ENCODE measurements at regions not wholly inside any gene's neighbourhood (a gene's known extent, or its start where the extent isn't known, plus 50 kb on each side); places are given as distances from the start of the nearest gene placed in this dataset.
A peak's percentile ranks its signal among the peaks of the same experiment; 100 is the strongest.

- H3K4me1 ChIP-seq (ENCODE audit: insufficient read depth): no peaks in the 10 kb centered on the region
- H3K4me3 ChIP-seq (ENCODE audit: low read depth, low read length): no peak overlapping the region
- no peak for DNase-seq (ENCODE audit: extremely low spot score)
- no peak overlapping the region for H3K27ac ChIP-seq (ENCODE audit: low read depth)
- 85% methylated on average over 5 of the region's 5 CpGs for WGBS
- no peaks in the 10 kb centered on the region for H3K36me3 ChIP-seq (ENCODE audit: insufficient read depth)
Observed at GRCh38 chr1:224512600-224513151, 78.1 kb upstream of the WDR26 start.

DNA sequence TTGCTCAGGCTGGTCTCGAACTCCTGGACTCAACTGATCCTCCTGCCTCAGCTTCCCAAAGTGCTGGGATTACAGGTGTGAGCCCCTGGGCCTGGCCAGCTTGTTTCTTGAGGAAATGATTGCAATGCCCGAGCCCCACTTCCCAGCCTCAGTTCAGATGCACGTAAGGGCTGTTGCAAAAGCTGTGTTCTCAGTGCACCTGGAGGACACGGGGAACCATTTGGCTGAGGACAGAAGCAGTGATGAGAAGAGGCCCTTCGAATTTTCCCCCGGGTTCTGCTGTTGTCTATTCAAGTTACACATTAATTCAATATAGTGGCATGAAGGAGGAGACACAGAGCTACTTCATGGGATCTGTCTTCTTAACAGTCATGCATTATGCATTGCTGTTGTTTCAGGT, 78.8 kb upstream of the WDR26 start:
- Histone ChIP-seq H3K4me3 (ENCODE audit: low read depth, low read length) (no peak overlapping the region), H3K27ac (ENCODE audit: low read depth) (no peak overlapping the region), H3K4me1 (ENCODE audit: insufficient read depth) (no peaks in the 10 kb centered on the region), H3K36me3 (ENCODE audit: insufficient read depth) (no peaks in the 10 kb centered on the region)
- 74% methylated on average over 6 of the region's 6 CpGs for WGBS
- no peak for DNase-seq (ENCODE audit: extremely low spot score)

GRCh38 chr1:224513787-224514209, 79.2 kb upstream of the WDR26 start:
- Histone ChIP-seq H3K4me3 (ENCODE audit: low read depth, low read length) (no peak overlapping the region), H3K4me1 (ENCODE audit: insufficient read depth) (no peaks in the 10 kb centered on the region), H3K27ac (ENCODE audit: low read depth) (no peak overlapping the region), H3K36me3 (ENCODE audit: insufficient read depth) (no peaks in the 10 kb centered on the region)
- DNase-seq (ENCODE audit: extremely low spot score): peak; percentile 40
- 6% methylated on average over 11 of the region's 11 CpGs for WGBS

DNA sequence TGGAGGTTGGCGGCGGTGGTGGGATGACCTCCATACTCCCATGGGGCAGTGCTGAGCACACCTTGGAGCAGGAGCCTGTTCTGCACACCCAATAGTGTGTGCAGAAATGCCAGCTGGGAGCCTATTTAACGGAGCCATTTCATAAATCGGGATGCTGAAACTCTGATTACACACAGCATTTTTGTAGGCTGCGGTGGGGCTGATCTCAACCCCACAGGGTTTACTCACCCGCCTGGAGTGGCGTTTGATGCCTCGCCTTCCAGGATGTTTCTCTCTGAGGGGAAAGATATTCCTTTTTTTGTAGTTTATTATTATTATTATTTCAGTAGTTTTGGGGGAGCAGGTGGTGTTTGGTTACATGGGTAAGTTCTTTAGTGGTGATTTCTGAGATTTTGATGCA, 82.6 kb upstream of the WDR26 start:
- WGBS: 86% methylated on average over 8 of the region's 8 CpGs
- Histone ChIP-seq H3K4me1 (ENCODE audit: insufficient read depth) (no peaks in the 10 kb centered on the region), H3K4me3 (ENCODE audit: low read depth, low read length) (no peak overlapping the region), H3K36me3 (ENCODE audit: insufficient read depth) (no peaks in the 10 kb centered on the region), H3K27ac (ENCODE audit: low read depth) (no peak overlapping the region)
- no peak for DNase-seq (ENCODE audit: extremely low spot score)

DNA sequence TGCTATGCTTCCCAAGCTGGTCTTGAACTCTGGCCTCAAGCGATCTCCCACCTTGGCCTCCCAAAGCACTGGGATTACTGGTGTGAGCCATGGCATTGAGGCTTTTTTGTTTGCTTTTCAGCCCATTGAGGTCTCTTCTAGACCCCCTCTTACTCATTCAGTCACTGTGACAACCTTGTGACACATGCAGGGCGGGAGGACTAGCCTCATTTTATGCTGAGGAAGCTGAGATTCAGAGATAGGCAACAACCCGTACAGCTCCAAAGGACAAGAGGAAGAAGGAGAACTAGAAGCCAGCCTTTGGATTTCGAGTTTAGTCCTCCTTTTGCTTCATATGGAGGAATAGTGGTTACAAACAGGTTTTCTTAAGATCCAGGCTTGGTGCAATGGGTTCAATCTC, 83.9 kb upstream of the WDR26 start:
- DNase-seq (ENCODE audit: extremely low spot score): no peak
- Histone ChIP-seq H3K36me3 (ENCODE audit: insufficient read depth) (no peaks in the 10 kb centered on the region), H3K4me1 (ENCODE audit: insufficient read depth) (no peaks in the 10 kb centered on the region), H3K4me3 (ENCODE audit: low read depth, low read length) (no peak overlapping the region), H3K27ac (ENCODE audit: low read depth) (no peak overlapping the region)
- WGBS: 89% methylated on average over 4 of the region's 4 CpGs

GRCh38 chr1:224519874-224520273, 85.3 kb upstream of the WDR26 start:
- no peaks in the 10 kb centered on the region for H3K36me3 ChIP-seq (ENCODE audit: insufficient read depth)
- DNase-seq (ENCODE audit: extremely low spot score): no peak
- no peak overlapping the region for H3K4me3 ChIP-seq (ENCODE audit: low read depth, low read length)
- no peak overlapping the region for H3K27ac ChIP-seq (ENCODE audit: low read depth)
- no peaks in the 10 kb centered on the region for H3K4me1 ChIP-seq (ENCODE audit: insufficient read depth)

DNA sequence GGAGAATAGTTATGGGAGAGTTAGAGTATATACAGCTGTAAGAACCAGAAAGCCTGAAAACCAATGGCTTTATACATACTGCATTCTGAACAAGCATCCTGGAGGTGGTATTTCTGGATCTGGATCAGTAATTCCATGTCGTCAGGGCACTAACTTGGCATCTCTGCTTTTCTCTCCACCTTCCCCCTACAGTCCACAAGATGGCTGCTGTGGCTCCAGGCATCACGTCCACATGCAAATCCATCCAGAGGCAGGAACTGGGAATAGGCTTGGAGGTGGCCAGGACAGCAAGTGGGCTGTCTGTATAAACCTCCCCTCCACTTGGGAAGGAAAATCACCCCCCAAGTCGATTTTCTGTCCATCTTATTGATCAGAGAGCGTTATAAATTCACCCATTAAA, 86.2 kb upstream of the WDR26 start:
- WGBS: 98% methylated on average over 4 of the region's 4 CpGs

DNA sequence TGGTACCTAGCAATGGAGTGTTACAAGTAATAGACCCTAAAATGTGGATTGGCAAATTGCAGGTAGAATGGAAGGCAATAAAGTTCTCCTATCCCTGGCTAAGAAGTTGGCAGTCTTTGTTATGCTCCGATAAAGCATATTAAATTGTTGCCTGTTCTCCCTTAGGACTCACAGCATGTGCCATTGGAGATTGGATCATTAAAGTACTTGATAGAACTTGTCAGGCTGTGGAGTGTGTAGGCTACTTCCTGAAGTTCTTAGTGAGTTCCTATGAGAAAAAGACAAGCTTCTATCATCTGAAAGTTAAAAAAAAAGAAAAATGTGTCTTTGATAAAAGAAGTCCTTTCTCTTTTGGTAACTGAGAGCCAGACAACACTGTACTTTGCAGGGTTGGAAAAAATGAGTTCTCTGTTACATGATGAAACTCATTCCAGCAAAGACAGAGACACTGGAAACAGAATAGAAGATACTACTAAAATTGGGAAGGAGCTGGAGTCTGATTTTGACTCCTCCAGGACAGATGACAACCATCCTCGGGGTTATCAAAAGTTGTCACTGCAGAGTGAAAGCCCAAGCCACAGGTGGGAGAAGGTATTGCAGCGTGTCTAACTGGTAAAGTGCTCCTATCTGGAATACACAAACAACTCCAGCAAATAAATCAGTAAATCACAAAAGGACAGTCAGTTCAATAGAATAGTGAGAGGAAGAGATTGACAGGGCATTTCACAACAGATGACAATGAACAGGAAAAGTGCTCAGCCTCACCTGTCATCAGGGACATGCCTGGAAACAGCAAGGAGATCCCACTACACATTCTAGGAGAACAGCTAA, 87.5 kb upstream of the WDR26 start:
- H3K27ac ChIP-seq (ENCODE audit: low read depth): no peak overlapping the region
- no peak overlapping the region for H3K4me3 ChIP-seq (ENCODE audit: low read depth, low read length)
- 76% methylated on average over 3 of the region's 3 CpGs for WGBS
- no peaks in the 10 kb centered on the region for H3K4me1 ChIP-seq (ENCODE audit: insufficient read depth)
- H3K36me3 ChIP-seq (ENCODE audit: insufficient read depth): no peaks in the 10 kb centered on the region
- DNase-seq (ENCODE audit: extremely low spot score): no peak

More for the DNA sequence above, 86.2 kb upstream of the WDR26 start:
- H3K4me1 ChIP-seq (ENCODE audit: insufficient read depth): no peaks in the 10 kb centered on the region
- no peak overlapping the region for H3K4me3 ChIP-seq (ENCODE audit: low read depth, low read length)
- DNase-seq (ENCODE audit: extremely low spot score): no peak
- no peaks in the 10 kb centered on the region for H3K36me3 ChIP-seq (ENCODE audit: insufficient read depth)
- no peak overlapping the region for H3K27ac ChIP-seq (ENCODE audit: low read depth)

DNA sequence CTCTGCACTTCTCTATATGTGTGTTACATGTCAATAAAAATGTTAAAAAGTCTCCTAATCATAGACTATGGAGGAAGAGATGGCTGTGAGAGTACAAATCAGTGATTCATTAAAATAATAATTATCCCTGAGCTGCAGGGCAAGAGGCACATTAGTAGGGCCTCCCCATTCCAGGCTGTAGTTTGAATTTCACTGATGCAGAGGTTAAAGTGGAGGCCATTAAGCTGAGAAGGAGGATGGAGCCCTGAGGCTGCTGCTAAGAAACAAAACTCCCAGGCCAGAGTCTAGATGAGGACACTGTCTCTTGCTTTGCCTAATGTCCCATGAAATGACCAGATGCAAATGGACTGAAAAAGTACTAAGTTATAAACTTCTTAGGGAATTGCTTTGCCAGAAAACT, 89.1 kb upstream of the WDR26 start:
- Histone ChIP-seq H3K4me3 (ENCODE audit: low read depth, low read length) (no peak overlapping the region), H3K27ac (ENCODE audit: low read depth) (no peak overlapping the region), H3K4me1 (ENCODE audit: insufficient read depth) (no peaks in the 10 kb centered on the region), H3K36me3 (ENCODE audit: insufficient read depth) (no peaks in the 10 kb centered on the region)
- no peak for DNase-seq (ENCODE audit: extremely low spot score)

GRCh38 chr1:224524679-224525078, 90.1 kb upstream of the WDR26 start:
- Histone ChIP-seq H3K36me3 (ENCODE audit: insufficient read depth) (no peaks in the 10 kb centered on the region), H3K4me1 (ENCODE audit: insufficient read depth) (no peaks in the 10 kb centered on the region), H3K4me3 (ENCODE audit: low read depth, low read length) (no peak overlapping the region), H3K27ac (ENCODE audit: low read depth) (no peak overlapping the region)
- no peak for DNase-seq (ENCODE audit: extremely low spot score)
- 91% methylated on average over 4 of the region's 4 CpGs for WGBS

- WGBS: 86% methylated on average over 4 of the region's 4 CpGs
- no peaks in the 10 kb centered on the region for H3K4me1 ChIP-seq (ENCODE audit: insufficient read depth)
- H3K27ac ChIP-seq (ENCODE audit: low read depth): no peak overlapping the region
- no peak overlapping the region for H3K4me3 ChIP-seq (ENCODE audit: low read depth, low read length)
- H3K36me3 ChIP-seq (ENCODE audit: insufficient read depth): no peaks in the 10 kb centered on the region
- DNase-seq (ENCODE audit: extremely low spot score): no peak
Observed at GRCh38 chr1:224525411-224526040, 90.6 kb upstream of the CNIH3 start.

GRCh38 chr1:224526771-224527170, 89.3 kb upstream of the CNIH3 start:
- Histone ChIP-seq H3K4me3 (ENCODE audit: low read depth, low read length) (no peak overlapping the region), H3K36me3 (ENCODE audit: insufficient read depth) (no peaks in the 10 kb centered on the region), H3K27ac (ENCODE audit: low read depth) (no peak overlapping the region), H3K4me1 (ENCODE audit: insufficient read depth) (no peaks in the 10 kb centered on the region)
- 95% methylated on average over 10 of the region's 10 CpGs for WGBS
- no peak for DNase-seq (ENCODE audit: extremely low spot score)

GRCh38 chr1:224528900-224529299, 87.2 kb upstream of the CNIH3 start:
- Histone ChIP-seq H3K4me3 (ENCODE audit: low read depth, low read length) (no peak overlapping the region), H3K36me3 (ENCODE audit: insufficient read depth) (no peaks in the 10 kb centered on the region), H3K4me1 (ENCODE audit: insufficient read depth) (no peaks in the 10 kb centered on the region), H3K27ac (ENCODE audit: low read depth) (no peak overlapping the region)
- WGBS: 37% methylated on average over 3 of the region's 3 CpGs
- DNase-seq (ENCODE audit: extremely low spot score): no peak

DNA sequence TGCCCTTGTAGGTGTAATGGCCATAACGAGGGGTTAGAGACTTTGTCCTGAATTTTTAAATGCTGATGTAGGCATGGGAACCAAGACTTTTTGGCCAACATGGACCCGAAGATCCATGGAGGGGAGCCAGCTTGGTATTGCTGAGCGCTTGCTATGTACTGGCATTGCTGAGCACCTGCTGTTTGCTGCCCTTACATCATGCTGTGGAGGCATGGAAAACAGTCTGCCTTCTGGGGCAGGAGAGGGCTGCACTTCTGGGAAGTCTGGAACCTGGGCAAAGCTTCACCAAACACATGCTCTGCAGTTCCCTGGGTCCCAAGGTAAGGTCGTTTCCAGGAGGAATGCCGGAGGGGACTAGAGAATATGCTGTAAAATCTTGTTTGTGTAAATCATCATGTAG, 86.3 kb upstream of the CNIH3 start:
- Histone ChIP-seq H3K4me3 (ENCODE audit: low read depth, low read length) (no peak overlapping the region), H3K4me1 (ENCODE audit: insufficient read depth) (no peaks in the 10 kb centered on the region)
- DNase-seq (ENCODE audit: extremely low spot score): no peak

More for the DNA sequence above, 86.3 kb upstream of the CNIH3 start:
- 88% methylated on average over 5 of the region's 5 CpGs for WGBS
- Histone ChIP-seq H3K27ac (ENCODE audit: low read depth) (no peak overlapping the region), H3K36me3 (ENCODE audit: insufficient read depth) (no peaks in the 10 kb centered on the region)

Data from urinary bladder (tissue), 3 donors.